Cardiac muscle cell (in vitro differentiated cells and primary cell): ENCODE measurements at regions not wholly inside any gene's neighbourhood (a gene's known extent, or its start where the extent isn't known, plus 50 kb on each side); places are given as distances from the start of the nearest gene placed in this dataset.

ENCODE experiments used
- DNase-seq, 2 donors: peaks; one replicate each; pipeline versions ENCODE4 v3.0.0 to v3.0.0-alpha.2; 2010 to 2017; ENCODE audit warnings: low read depth in 1 of 2, low spot score in 1 of 2
- H3K27ac ChIP-seq: fragments of 200-600 bp; sonication (generic); 2 replicates; pipeline ENCODE4 v1.5.1; 2016
- H3K27me3 ChIP-seq: fragments of 200-600 bp; sonication (generic); 2 replicates; pipeline ENCODE4 v1.6.0; 2016; ENCODE audit warnings: control low read depth
- H3K36me3 ChIP-seq: fragments of 200-600 bp; sonication (generic); 2 replicates; pipeline ENCODE4 v1.5.1; 2016; ENCODE audit warnings: control low read depth
- H3K4me1 ChIP-seq: fragments of 200-600 bp; sonication (generic); 2 replicates; pipeline ENCODE4 v1.8.1; 2017; ENCODE audit warnings: low read depth, mild to moderate bottlenecking, mixed run types
- H3K4me3 ChIP-seq: fragments of 200-600 bp; sonication (generic); 2 replicates; pipeline ENCODE4 v1.5.1; 2016; ENCODE audit warnings: mild to moderate bottlenecking
- H3K9me3 ChIP-seq: fragments of 200-600 bp; sonication (generic); 2 replicates; pipeline ENCODE4 v1.5.1; 2017; ENCODE audit warnings: low read depth, mild to moderate bottlenecking, control low read depth
- TF ChIP-seq, protein P1 (sequence below): IDR thresholded peaks from 2 replicates; pipeline ENCODE4 v1.5.1; 2012; ENCODE audit warnings: low read depth, mild to moderate bottlenecking, low read length

GRCh38 chrX:79452881-79453280 lies 85.7 kb upstream of the ITM2A start:
- TF ChIP-seq, protein P1, sequence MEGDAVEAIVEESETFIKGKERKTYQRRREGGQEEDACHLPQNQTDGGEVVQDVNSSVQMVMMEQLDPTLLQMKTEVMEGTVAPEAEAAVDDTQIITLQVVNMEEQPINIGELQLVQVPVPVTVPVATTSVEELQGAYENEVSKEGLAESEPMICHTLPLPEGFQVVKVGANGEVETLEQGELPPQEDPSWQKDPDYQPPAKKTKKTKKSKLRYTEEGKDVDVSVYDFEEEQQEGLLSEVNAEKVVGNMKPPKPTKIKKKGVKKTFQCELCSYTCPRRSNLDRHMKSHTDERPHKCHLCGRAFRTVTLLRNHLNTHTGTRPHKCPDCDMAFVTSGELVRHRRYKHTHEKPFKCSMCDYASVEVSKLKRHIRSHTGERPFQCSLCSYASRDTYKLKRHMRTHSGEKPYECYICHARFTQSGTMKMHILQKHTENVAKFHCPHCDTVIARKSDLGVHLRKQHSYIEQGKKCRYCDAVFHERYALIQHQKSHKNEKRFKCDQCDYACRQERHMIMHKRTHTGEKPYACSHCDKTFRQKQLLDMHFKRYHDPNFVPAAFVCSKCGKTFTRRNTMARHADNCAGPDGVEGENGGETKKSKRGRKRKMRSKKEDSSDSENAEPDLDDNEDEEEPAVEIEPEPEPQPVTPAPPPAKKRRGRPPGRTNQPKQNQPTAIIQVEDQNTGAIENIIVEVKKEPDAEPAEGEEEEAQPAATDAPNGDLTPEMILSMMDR: no peak
- Histone ChIP-seq H3K4me1 (no peaks in the 10 kb centered on the region), H3K27ac (no peak overlapping the region), H3K27me3 (no peaks in the 10 kb centered on the region), H3K4me3 (no peak overlapping the region), H3K36me3 (no peaks in the 10 kb centered on the region), H3K9me3 (no peaks in the 10 kb centered on the region)
- no peak for DNase-seq

DNA sequence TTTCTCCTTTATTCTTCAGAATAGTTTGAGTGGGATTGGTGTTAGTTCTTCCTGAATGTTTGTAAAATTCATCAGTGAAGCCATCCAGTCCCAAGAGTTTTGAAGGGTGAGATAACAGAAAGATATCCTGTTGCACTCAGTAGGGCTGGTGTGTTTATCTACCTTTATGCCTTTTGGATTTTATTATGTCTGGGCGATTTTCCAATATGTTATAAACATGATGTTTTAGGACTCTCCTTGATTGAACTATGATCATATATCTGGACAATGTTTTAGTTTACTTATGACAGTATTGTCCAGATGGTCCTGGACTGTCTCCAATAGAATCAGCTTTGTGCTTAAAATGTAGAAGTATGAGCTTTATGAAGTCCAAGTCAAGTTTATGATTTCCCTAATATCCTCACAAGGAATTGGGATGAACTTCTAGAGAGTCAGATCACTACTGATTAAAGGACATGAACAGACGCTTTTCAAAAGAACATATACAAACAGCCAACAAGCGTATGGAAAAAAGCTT lies 77.6 kb upstream of the ITM2A start:
- no peaks in the 10 kb centered on the region for H3K27me3 ChIP-seq
- no peak overlapping the region for H3K27ac ChIP-seq
- TF ChIP-seq, protein P1: no peak
- DNase-seq: no peak
- H3K9me3 ChIP-seq: no peaks in the 10 kb centered on the region
- no peaks in the 10 kb centered on the region for H3K4me1 ChIP-seq
- no peaks in the 10 kb centered on the region for H3K36me3 ChIP-seq
- H3K4me3 ChIP-seq: no peak overlapping the region

DNA sequence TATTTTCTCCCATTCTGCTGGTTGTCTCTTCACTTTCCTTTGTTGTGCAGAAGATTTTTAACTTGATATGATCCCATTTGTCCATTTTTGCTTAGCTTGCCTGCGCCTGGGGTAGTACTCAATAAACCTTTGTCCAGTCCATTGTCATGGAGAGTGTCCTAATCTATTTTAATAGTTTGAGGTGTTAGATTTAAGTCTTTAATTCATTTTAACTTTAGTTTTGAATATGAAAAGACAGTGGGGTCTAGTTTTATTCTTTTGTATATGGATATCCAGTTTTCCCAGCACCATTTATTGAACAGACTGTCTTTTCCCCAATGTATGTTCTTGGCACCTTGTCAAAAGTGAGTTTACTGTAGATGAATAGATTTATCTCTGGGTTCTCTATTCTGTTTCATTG lies 76.0 kb upstream of the ITM2A start:
- no peaks in the 10 kb centered on the region for H3K4me1 ChIP-seq
- DNase-seq: no peak
- H3K4me3 ChIP-seq: no peak overlapping the region
- TF ChIP-seq, protein P1: no peak
- H3K27me3 ChIP-seq: no peaks in the 10 kb centered on the region
- no peaks in the 10 kb centered on the region for H3K36me3 ChIP-seq
- H3K9me3 ChIP-seq: no peaks in the 10 kb centered on the region
- no peak overlapping the region for H3K27ac ChIP-seq

DNA sequence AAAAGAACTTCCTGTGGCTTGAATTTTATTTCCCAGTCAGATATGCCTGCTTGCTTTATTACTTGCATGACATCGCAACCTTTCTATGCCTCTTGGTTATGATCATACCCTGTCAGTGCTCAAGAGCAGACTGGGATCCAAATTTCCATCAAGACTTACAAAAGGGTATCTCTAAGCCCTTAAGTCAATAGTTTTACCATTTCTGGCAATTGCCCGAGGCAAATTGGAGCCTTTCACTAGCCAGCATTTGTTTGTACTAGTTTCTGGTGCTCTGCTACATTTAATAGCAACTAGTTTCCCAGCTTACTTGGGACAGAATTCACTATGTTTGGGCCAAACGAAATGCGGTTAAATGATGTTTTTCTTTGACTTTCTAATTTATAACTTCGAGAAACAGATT lies 73.2 kb upstream of the ITM2A start:
- Histone ChIP-seq H3K27ac (no peak overlapping the region), H3K36me3 (no peaks in the 10 kb centered on the region), H3K4me1 (no peaks in the 10 kb centered on the region), H3K4me3 (no peak overlapping the region), H3K27me3 (no peaks in the 10 kb centered on the region), H3K9me3 (no peaks in the 10 kb centered on the region)
- TF ChIP-seq, protein P1: no peak
- no peak for DNase-seq
